ENCODE measurements at regions not wholly inside any gene's neighbourhood (a gene's known extent, or its start where the extent isn't known, plus 50 kb on each side); places are given as distances from the start of the nearest gene placed in this dataset.

DNA sequence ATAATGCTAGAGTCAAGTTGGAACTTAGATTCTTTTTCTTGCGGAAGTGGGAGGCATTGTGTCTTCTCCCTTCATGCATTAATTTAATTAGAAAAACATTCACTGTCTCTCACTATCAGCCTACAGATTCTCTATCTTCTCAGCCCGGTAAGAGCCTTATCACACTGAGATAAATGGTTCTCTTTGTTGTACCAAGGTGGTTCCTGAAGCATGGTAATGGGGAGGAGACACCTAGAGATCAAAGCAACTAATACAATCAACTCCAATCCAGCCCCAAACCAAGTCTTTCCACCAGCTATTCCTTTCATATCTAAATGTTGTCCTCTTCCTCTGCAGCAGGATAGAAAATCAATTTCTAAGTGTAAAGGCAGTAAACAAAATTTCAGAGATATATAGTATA is 210.8 kb downstream of the DAD1 start:
- TF ChIP-seq, protein P1, sequence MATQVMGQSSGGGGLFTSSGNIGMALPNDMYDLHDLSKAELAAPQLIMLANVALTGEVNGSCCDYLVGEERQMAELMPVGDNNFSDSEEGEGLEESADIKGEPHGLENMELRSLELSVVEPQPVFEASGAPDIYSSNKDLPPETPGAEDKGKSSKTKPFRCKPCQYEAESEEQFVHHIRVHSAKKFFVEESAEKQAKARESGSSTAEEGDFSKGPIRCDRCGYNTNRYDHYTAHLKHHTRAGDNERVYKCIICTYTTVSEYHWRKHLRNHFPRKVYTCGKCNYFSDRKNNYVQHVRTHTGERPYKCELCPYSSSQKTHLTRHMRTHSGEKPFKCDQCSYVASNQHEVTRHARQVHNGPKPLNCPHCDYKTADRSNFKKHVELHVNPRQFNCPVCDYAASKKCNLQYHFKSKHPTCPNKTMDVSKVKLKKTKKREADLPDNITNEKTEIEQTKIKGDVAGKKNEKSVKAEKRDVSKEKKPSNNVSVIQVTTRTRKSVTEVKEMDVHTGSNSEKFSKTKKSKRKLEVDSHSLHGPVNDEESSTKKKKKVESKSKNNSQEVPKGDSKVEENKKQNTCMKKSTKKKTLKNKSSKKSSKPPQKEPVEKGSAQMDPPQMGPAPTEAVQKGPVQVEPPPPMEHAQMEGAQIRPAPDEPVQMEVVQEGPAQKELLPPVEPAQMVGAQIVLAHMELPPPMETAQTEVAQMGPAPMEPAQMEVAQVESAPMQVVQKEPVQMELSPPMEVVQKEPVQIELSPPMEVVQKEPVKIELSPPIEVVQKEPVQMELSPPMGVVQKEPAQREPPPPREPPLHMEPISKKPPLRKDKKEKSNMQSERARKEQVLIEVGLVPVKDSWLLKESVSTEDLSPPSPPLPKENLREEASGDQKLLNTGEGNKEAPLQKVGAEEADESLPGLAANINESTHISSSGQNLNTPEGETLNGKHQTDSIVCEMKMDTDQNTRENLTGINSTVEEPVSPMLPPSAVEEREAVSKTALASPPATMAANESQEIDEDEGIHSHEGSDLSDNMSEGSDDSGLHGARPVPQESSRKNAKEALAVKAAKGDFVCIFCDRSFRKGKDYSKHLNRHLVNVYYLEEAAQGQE (IDR thresholded peaks at IDR 0.05; ENCODE audit: low read depth): no peak
- TF ChIP-seq NFIC (IDR thresholded peaks at IDR 0.05): no peak
- no peak for TF ChIP-seq TEAD4 (IDR thresholded peaks at IDR 0.05)
- no peak for TF ChIP-seq YY1 (IDR thresholded peaks at IDR 0.05; ENCODE audit: low read depth)
- TF ChIP-seq ZBTB7A (IDR thresholded peaks at IDR 0.05; ENCODE audit: low read depth): no peak
- no peak for TF ChIP-seq CREB1 (IDR thresholded peaks at IDR 0.05; ENCODE audit: low read depth)
- TF ChIP-seq, protein P2, sequence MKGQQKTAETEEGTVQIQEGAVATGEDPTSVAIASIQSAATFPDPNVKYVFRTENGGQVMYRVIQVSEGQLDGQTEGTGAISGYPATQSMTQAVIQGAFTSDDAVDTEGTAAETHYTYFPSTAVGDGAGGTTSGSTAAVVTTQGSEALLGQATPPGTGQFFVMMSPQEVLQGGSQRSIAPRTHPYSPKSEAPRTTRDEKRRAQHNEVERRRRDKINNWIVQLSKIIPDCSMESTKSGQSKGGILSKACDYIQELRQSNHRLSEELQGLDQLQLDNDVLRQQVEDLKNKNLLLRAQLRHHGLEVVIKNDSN (IDR thresholded peaks at IDR 0.05): no peak
- no peak for TF ChIP-seq EP300 (IDR thresholded peaks at IDR 0.05; ENCODE audit: borderline replicate concordance)
- no peak for TF ChIP-seq CEBPB (IDR thresholded peaks at IDR 0.05)
- TF ChIP-seq, protein P3, sequence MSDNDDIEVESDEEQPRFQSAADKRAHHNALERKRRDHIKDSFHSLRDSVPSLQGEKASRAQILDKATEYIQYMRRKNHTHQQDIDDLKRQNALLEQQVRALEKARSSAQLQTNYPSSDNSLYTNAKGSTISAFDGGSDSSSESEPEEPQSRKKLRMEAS (IDR thresholded peaks at IDR 0.05): no peak
- no peak for TF ChIP-seq EGR1 (IDR thresholded peaks at IDR 0.05)
- no peak for TF ChIP-seq FOXM1 (IDR thresholded peaks at IDR 0.05; ENCODE audit: borderline replicate concordance, low read depth)

DNA sequence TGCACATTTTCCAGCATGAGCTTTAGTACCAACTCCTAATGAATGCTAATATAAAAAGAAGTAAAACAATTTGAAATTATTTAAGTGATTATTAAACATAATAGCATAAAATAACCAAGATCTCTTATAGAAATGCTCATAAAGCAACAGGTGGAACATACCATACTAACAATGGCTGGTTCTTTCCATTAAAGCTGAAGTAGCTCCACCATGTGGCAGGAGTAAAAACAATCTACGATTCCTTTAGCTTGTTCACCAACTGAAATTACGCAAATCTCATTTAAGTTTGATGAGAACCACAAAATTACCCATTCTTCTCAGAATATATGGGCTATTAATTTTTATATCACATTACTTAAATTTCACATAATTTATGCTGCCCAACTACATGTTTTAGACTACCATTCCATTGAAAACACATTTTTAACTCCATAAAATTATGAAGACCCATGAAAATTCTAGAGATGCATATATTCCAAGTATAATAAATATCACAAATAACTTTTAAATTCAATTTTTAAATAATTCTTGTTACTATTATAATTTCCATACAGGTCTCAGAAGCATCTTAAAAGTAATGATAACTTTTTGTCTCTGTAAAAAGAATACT is 213.6 kb downstream of the DAD1 start:
- peak; percentile 85 for TF ChIP-seq RAD21 (IDR thresholded peaks at IDR 0.05; ENCODE audit: low read depth)
- no peak for TF ChIP-seq EP300 (IDR thresholded peaks at IDR 0.05; ENCODE audit: borderline replicate concordance)

DNA sequence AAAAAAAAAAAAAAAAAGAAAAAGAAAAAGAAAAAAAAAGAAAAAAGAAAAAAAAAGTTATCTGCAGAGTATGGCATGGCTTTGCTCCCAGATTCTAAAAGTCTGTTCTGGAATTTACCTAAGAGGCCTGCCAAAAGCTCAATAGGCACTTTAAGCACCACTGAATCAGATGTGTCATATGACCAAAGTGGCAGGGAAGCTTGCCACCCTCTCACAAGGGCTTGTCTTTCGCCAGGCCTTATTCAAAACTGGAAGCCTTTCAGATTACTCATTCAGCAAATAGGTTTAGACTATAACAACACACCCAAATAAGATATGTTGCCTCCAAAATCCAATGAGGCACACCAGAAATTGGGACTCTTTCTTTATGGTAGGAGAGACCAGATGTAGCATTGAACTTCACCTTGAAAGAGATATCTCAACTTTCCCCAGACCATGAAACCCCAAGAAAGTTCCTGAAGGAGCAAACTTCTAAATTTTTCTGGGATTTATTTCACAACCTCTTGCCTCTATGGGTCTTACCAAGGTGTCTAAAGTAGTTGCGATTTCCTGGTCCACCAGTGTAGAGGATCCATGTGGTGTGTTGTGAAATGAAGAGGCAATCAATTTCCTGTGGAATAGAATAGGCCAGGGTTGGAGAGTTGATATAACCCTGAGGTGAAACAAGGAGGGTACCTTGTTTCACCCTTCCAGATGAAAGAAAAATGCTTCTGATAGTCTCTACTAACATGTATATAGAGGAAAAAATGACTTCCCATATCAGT is 218.8 kb downstream of the DAD1 start:
- TF ChIP-seq EP300 (IDR thresholded peaks at IDR 0.05; ENCODE audit: borderline replicate concordance) (peak; percentile 33; the same call in 1 of the 2 replicates), NFIC (IDR thresholded peaks at IDR 0.05) (peak; percentile 59), YY1 (IDR thresholded peaks at IDR 0.05; ENCODE audit: low read depth) (no peak), TAF1 (IDR thresholded peaks at IDR 0.05; ENCODE audit: low read depth) (no peak), TCF12 (IDR thresholded peaks at IDR 0.05; ENCODE audit: low read depth) (0 out of 2 replicates have a peak, but pooled peaks have one; percentile 20)
- TF ChIP-seq, protein P2 (IDR thresholded peaks at IDR 0.05): peak; percentile 65

DNA sequence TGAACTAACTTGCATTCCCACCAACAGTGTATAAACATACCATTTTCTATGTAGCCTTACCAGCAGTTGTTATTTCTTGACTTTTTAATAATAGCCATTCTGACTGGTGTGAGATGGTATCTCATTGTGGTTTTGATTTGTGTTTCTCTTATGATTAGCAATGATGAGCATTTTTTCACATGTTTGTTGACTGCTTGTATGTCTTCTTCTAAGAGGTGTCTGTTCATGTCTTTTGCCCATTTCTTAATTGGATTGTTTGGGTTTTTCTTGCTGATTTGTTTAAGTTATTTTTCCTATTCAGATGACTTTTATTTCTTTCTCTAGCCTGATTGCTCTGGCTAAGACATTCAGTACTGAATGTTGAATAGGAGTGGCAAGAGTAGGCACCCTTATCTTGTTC is 230.3 kb downstream of the DAD1 start:
- TF ChIP-seq, protein P1 (IDR thresholded peaks at IDR 0.05; ENCODE audit: low read depth): no peak
- TF ChIP-seq, protein P2 (IDR thresholded peaks at IDR 0.05): no peak

DNA sequence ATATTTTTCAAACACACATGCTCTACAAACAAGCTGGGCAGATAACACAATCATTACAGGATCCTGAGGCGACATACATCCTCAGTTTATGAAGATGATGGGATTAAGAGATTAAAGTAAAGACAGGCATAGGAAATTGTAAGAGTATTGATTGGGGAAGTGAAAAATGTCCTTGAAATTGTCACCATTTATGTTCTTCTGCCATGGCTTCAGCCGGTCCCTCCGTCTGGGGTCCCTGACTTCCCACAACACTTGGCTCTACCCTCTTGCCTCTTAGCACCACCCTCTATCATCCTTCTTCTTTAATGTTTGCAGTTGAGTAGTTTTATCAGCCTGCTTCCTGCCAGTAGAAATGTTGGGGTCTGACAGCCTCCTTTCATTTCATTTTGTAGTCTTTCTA is 244.4 kb downstream of the DAD1 start:
- TF ChIP-seq ZBTB7A (IDR thresholded peaks at IDR 0.05; ENCODE audit: low read depth): no peak
- TF ChIP-seq, protein P3 (IDR thresholded peaks at IDR 0.05): no peak
- TF ChIP-seq FOXM1 (IDR thresholded peaks at IDR 0.05; ENCODE audit: borderline replicate concordance, low read depth): no peak
- no peak for TF ChIP-seq TAF1 (IDR thresholded peaks at IDR 0.05; ENCODE audit: low read depth)
- no peak for TF ChIP-seq CREB1 (IDR thresholded peaks at IDR 0.05; ENCODE audit: low read depth)
- TF ChIP-seq TEAD4 (IDR thresholded peaks at IDR 0.05): no peak
- TF ChIP-seq YY1 (IDR thresholded peaks at IDR 0.05; ENCODE audit: low read depth): no peak
- no peak for TF ChIP-seq RAD21 (IDR thresholded peaks at IDR 0.05; ENCODE audit: low read depth)
- TF ChIP-seq, protein P1 (IDR thresholded peaks at IDR 0.05; ENCODE audit: low read depth): no peak
- no peak for TF ChIP-seq EP300 (IDR thresholded peaks at IDR 0.05; ENCODE audit: borderline replicate concordance)
- no peak for TF ChIP-seq TCF12 (IDR thresholded peaks at IDR 0.05; ENCODE audit: low read depth)
